ENCODE measurements at regions not wholly inside any gene's neighbourhood (a gene's known extent, or its start where the extent isn't known, plus 50 kb on each side); places are given as distances from the start of the nearest gene placed in this dataset.

GRCh38 chr4:115906428-115906827, 793.0 kb upstream of the NDST4 start:
- POLR2A ChIA-PET, result no interaction called here
- no peaks in the 10 kb centered on the region for H3K27me3 Mint-ChIP-seq

GRCh38 chr4:115883847-115884246, 770.4 kb upstream of the NDST4 start:
- H3K27ac Mint-ChIP-seq, result no peak overlapping the region
- no peak for TF ChIP-seq CTCF (IDR thresholded peaks at IDR 0.05)
- ATAC-seq (no peak), DNase-seq (no peak)
- POLR2A ChIA-PET, result no interaction called here
- H3K9me3 Mint-ChIP-seq, result no peaks in the 10 kb centered on the region
- no peaks in the 10 kb centered on the region for H3K4me1 Mint-ChIP-seq (ENCODE audit: low read depth)
- H3K4me3 Mint-ChIP-seq, result no peak overlapping the region
- H3K27me3 Mint-ChIP-seq, result no peaks in the 10 kb centered on the region
- H3K36me3 Mint-ChIP-seq (ENCODE audit: low read depth), result no peaks in the 10 kb centered on the region
- CTCF ChIA-PET, result no interaction called here
- intact Hi-C loops (cut with micrococcal nuclease), result no loop called here

More at GRCh38 chr4:115906428-115906827, 793.0 kb upstream of the NDST4 start:
- Mint-ChIP-seq H3K4me3 (no peak overlapping the region), H3K9me3 (peaks cover 11% of the 10 kb centered on the region), H3K4me1 (ENCODE audit: low read depth) (no peaks in the 10 kb centered on the region), H3K36me3 (ENCODE audit: low read depth) (no peaks in the 10 kb centered on the region), H3K27ac (no peak overlapping the region)
- DNase-seq (no peak), ATAC-seq (no peak)
- TF ChIP-seq CTCF (IDR thresholded peaks at IDR 0.05), result no peak
- intact Hi-C loops (cut with micrococcal nuclease), result no loop called here
- CTCF ChIA-PET, result no interaction called here

- CTCF ChIA-PET, result no interaction called here
- no peak for DNase-seq
- TF ChIP-seq CTCF (IDR thresholded peaks at IDR 0.05), result no peak
- Mint-ChIP-seq H3K27ac (no peak overlapping the region), H3K4me1 (ENCODE audit: low read depth) (no peaks in the 10 kb centered on the region), H3K27me3 (no peaks in the 10 kb centered on the region), H3K36me3 (ENCODE audit: low read depth) (no peaks in the 10 kb centered on the region), H3K4me3 (no peak overlapping the region), H3K9me3 (no peaks in the 10 kb centered on the region)
- POLR2A ChIA-PET, result no interaction called here
- intact Hi-C loops (cut with micrococcal nuclease), result no loop called here
- ATAC-seq, result no peak
Observed at GRCh38 chr4:115883231-115883630, 769.8 kb upstream of the NDST4 start.

- CTCF ChIA-PET, result interaction anchor here (1.6 kb wide), 1 partner anchor 13 kb away, joined by 4 read pairs; no protein-coding TSS in a partner anchor
- POLR2A ChIA-PET, result no interaction called here
- TF ChIP-seq CTCF (IDR thresholded peaks at IDR 0.05), result no peak
Observed at GRCh38 chr4:115873048-115873447, 759.6 kb upstream of the NDST4 start.

GRCh38 chr4:115871596-115871995, 758.2 kb upstream of the NDST4 start:
- no peaks in the 10 kb centered on the region for H3K27me3 Mint-ChIP-seq
- H3K4me1 Mint-ChIP-seq (ENCODE audit: low read depth), result no peaks in the 10 kb centered on the region
- no peak overlapping the region for H3K27ac Mint-ChIP-seq
- no peak overlapping the region for H3K4me3 Mint-ChIP-seq
- CTCF ChIA-PET, result no interaction called here
- DNase-seq, result no peak
- POLR2A ChIA-PET, result no interaction called here
- no peak for TF ChIP-seq CTCF (IDR thresholded peaks at IDR 0.05)
- no peak for ATAC-seq
- H3K9me3 Mint-ChIP-seq, result peaks cover 6% of the 10 kb centered on the region
- intact Hi-C loops (cut with micrococcal nuclease), result no loop called here
- no peaks in the 10 kb centered on the region for H3K36me3 Mint-ChIP-seq (ENCODE audit: low read depth)

More at GRCh38 chr4:115873048-115873447, 759.6 kb upstream of the NDST4 start:
- DNase-seq (no peak), ATAC-seq (peak; percentile 45)
- Mint-ChIP-seq H3K36me3 (ENCODE audit: low read depth) (no peaks in the 10 kb centered on the region), H3K4me3 (no peak overlapping the region), H3K4me1 (ENCODE audit: low read depth) (no peaks in the 10 kb centered on the region), H3K9me3 (peaks cover 6% of the 10 kb centered on the region), H3K27me3 (no peaks in the 10 kb centered on the region), H3K27ac (no peak overlapping the region)
- intact Hi-C loops (cut with micrococcal nuclease), result no loop called here

Data from activated CD8-positive, alpha-beta T cell treated with anti-CD3 and anti-CD28 coated beads for 36 hours (primary cell).